ENCODE measurements at regions not wholly inside any gene's neighbourhood (a gene's known extent, or its start where the extent isn't known, plus 50 kb on each side); places are given as distances from the start of the nearest gene placed in this dataset.
"Not testable (repeated sequence)": the region's sequence is repeated elsewhere in the genome, so short reads cannot be mapped to it uniquely, and the experiment has no call there.

DNA sequence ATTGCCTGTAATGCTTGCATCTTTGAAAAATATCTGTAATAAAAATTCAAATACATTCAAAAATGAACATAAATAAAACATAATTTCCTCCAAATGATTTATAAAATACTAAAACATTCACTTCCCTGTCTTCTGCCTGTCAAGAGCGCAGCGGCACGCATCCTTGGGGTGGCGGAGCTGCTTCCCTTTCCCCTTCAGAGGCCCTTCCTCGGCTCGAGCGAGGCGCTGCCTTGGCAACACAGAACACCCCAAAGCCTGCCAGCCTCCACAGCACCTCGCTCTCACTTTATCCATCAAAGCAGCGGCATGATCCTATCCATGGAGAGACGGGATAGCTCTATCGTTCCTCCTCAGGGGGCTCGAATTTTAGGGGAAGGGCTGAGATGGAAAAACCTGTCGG lies 146.2 kb downstream of the GXYLT1 start:
- Mint-ChIP-seq H3K27ac (no peak overlapping the region), H3K4me1 (ENCODE audit: low read depth) (no peaks in the 10 kb centered on the region), H3K27me3 (peaks cover 4% of the 10 kb centered on the region), H3K9me3 (no peaks in the 10 kb centered on the region), H3K36me3 (ENCODE audit: low read depth) (no peaks in the 10 kb centered on the region), H3K4me3 (no peak overlapping the region)

DNA sequence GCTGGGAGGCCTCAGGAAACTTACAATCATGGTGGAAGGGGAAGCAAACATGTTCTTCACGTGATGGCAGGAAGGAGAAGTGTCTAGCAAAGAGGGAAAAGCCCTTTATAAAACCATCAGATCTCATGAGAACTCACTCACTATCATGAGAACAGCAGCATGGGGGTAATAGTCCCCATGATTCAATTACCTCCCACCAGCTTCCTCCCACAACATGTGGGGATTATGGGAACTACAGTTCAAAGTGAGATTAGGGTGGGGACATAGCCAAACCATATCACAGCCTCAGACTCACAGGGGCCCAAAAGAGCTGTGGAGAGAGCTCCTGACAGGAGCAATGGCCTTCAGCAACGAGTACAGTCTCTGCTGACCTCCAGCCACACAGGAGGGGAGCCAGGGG lies 151.4 kb downstream of the GXYLT1 start:
- Mint-ChIP-seq H3K27ac (no peak overlapping the region), H3K4me3 (no peak overlapping the region), H3K9me3 (no peaks in the 10 kb centered on the region), H3K4me1 (ENCODE audit: low read depth) (no peaks in the 10 kb centered on the region), H3K36me3 (ENCODE audit: low read depth) (no peaks in the 10 kb centered on the region), H3K27me3 (peaks cover 4% of the 10 kb centered on the region)

DNA sequence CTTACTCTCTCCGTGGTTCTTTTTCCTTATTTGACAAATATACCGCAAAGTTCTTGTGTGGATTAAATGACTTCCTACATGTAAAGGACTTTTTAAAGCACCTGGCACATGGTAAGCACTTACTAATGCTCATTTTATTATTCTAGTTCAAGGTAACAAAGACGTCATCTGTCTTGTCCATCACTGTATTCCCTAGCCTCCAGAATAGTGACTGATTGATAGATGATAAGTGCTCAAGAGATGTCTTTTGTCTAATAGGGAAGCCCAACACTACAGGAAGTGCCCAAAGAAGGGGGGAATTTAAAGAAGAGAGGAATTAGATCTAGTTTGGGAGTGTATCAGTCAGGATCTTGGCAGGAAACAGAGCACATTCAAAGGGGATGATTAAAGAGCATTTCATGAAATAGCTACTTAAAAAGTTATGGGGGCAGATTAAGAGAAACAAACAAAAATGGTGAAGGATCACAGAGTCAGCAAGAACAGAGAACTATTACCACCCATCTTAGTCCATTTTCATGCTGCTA lies 151.9 kb downstream of the GXYLT1 start:
- Mint-ChIP-seq H3K4me3 (no peak overlapping the region), H3K36me3 (ENCODE audit: low read depth) (no peaks in the 10 kb centered on the region), H3K4me1 (ENCODE audit: low read depth) (no peaks in the 10 kb centered on the region), H3K27me3 (peaks cover 4% of the 10 kb centered on the region), H3K9me3 (no peaks in the 10 kb centered on the region), H3K27ac (no peak overlapping the region)

DNA sequence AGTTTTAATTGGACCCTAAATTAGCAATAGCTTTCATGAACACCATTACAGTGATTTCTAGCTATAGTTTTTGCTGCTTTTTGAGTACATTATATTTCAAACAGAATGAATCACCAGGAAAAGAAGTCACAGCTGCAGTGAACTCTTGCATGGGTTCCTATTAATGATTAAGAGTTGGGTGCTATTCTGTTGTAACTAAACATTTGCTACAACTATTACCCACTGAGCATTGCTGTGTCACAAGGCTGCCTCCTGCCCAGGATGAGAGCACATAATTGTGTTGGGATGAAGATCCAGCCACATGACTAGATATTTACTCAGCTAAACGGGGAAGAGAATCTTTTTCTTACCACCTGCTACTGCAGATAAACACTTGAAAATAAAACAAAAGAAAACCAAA lies 152.7 kb downstream of the GXYLT1 start:
- Mint-ChIP-seq H3K27me3 (peaks cover 4% of the 10 kb centered on the region), H3K9me3 (no peaks in the 10 kb centered on the region), H3K36me3 (ENCODE audit: low read depth) (no peaks in the 10 kb centered on the region), H3K4me3 (no peak overlapping the region), H3K27ac (no peak overlapping the region), H3K4me1 (ENCODE audit: low read depth) (no peaks in the 10 kb centered on the region)

DNA sequence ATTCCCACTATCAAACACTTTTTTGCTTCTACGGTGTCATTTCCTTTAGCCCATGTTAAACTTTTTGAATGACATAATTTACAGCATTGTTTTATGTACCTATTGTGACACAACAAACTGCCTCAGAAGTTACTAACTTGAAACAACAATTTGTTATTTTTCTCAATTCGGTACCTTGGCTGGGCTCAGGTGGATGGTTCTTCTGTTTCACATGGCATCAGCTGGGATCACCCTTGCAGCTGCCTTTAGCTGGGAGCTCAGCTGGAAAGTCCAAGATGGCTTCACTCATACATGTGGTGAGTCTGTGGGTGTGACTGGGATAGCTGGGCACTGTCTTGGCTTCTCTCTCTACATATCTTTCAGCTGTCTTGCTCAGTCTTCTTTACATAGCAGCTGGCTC lies 156.0 kb downstream of the GXYLT1 start:
- Mint-ChIP-seq H3K4me1 (ENCODE audit: low read depth) (no peaks in the 10 kb centered on the region), H3K36me3 (ENCODE audit: low read depth) (no peaks in the 10 kb centered on the region), H3K9me3 (no peaks in the 10 kb centered on the region), H3K4me3 (no peak overlapping the region), H3K27me3 (peaks cover 2% of the 10 kb centered on the region), H3K27ac (no peak overlapping the region)

DNA sequence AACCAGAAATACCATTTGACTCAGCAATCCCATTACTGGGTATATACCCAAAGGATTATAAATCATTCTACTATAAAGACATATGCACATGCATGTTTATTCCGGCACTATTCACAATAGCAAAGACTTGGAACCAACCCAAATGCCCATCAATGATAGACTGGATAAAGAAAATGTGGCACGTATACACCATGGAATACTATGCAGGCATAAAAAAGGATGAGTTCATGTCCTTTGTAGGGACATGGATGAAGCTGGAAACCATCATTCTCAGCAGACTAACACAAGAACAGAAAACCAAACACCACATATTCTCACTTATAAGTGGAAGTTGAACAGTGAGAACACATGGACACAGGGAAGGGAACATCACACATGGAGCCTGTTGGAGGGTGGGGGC lies 158.2 kb downstream of the GXYLT1 start:
- H3K9me3 Mint-ChIP-seq; H3K27ac Mint-ChIP-seq; H3K36me3 Mint-ChIP-seq (ENCODE audit: low read depth); H3K4me3 Mint-ChIP-seq; H3K4me1 Mint-ChIP-seq (ENCODE audit: low read depth); H3K27me3 Mint-ChIP-seq: not testable (repeated sequence)

DNA sequence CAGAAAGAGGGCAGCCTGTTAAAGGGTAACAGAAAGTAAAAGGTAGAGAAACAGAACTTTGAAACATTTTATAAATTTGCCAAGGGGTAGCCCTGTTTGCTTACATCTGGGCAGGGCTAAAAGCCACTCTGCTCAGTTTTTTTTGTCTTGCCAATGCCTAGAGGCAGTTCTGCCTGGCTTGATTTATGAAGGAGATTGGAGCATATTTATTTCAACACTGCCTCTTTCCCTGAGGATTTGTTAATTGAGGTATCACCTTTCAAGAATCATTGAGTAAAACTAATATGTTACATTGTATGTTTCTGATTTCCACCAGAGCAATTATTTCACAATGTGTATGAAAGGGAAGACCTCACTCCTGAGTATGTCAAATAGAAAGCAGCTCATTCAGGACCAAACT lies 160.8 kb downstream of the GXYLT1 start:
- no peaks in the 10 kb centered on the region for H3K36me3 Mint-ChIP-seq (ENCODE audit: low read depth)
- no peaks in the 10 kb centered on the region for H3K9me3 Mint-ChIP-seq
- no peak overlapping the region for H3K4me3 Mint-ChIP-seq
- peaks cover 15% of the 10 kb centered on the region for H3K27me3 Mint-ChIP-seq
- no peaks in the 10 kb centered on the region for H3K4me1 Mint-ChIP-seq (ENCODE audit: low read depth)
- H3K27ac Mint-ChIP-seq, result no peak overlapping the region

DNA sequence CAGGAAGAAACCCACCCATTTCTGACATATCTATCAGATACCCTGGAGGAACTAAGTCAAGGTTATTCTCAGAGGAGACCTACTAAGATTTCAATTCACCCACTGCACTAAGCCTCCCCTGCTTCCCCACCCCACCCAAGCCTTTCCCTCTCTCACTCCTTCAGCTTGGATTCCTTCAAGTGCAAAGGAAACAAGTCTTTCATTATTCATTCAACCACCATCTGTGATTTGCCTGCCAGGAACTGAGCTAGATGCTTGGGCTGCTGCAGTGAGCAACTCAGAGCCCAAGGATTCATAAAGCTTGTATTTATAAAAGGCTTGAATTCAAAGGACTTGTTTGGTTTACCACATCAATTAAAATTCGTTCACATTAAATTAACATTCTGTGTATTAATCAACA lies 161.3 kb downstream of the GXYLT1 start:
- Mint-ChIP-seq H3K36me3 (ENCODE audit: low read depth) (no peaks in the 10 kb centered on the region), H3K27me3 (peaks cover 15% of the 10 kb centered on the region), H3K4me1 (ENCODE audit: low read depth) (no peaks in the 10 kb centered on the region), H3K4me3 (no peak overlapping the region), H3K27ac (no peak overlapping the region), H3K9me3 (no peaks in the 10 kb centered on the region)

DNA sequence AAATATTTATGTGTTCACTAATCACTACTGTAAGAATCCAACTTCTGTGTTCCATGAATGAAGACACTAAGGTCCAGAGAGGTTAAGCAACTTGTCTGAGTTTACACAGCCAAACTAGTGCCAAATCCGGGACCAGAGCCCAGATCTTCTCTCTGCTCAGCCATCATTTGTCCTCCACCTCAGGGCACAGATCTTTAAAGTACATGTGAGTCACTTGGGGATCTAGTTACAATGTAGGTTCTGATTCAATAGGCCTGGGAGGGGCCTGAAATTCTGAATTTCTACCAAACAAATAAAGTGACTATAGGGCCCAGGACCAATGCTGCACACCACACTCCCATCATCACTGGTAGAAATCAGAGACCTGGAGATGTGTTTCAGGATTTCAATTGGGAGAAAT lies 162.9 kb downstream of the GXYLT1 start:
- Mint-ChIP-seq H3K4me3 (no peak overlapping the region), H3K9me3 (no peaks in the 10 kb centered on the region), H3K36me3 (ENCODE audit: low read depth) (no peaks in the 10 kb centered on the region), H3K27me3 (peaks cover 15% of the 10 kb centered on the region), H3K27ac (no peak overlapping the region), H3K4me1 (ENCODE audit: low read depth) (no peaks in the 10 kb centered on the region)

DNA sequence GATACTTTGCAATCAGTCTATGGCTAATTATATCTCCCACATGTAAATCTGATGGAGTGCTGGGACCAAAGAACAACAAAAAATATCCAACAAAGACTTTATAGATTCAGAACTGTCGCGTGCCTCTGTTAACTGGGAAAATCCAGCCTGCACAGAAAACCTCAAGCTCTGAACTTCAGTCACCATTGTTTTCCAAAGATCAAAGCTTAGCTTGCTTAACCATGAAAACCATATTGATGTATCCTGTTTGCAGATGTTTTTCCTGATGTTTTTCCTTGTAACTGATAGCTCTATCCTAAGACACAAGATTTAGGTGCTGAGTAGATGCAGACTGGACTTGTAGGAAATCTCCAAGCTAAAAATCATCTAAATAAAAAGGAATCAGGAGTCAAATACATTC lies 163.7 kb downstream of the GXYLT1 start:
- H3K9me3 Mint-ChIP-seq, result no peaks in the 10 kb centered on the region
- H3K36me3 Mint-ChIP-seq (ENCODE audit: low read depth), result no peaks in the 10 kb centered on the region
- H3K4me3 Mint-ChIP-seq, result no peak overlapping the region
- peaks cover 15% of the 10 kb centered on the region for H3K27me3 Mint-ChIP-seq
- H3K27ac Mint-ChIP-seq, result no peak overlapping the region
- H3K4me1 Mint-ChIP-seq (ENCODE audit: low read depth), result no peaks in the 10 kb centered on the region

DNA sequence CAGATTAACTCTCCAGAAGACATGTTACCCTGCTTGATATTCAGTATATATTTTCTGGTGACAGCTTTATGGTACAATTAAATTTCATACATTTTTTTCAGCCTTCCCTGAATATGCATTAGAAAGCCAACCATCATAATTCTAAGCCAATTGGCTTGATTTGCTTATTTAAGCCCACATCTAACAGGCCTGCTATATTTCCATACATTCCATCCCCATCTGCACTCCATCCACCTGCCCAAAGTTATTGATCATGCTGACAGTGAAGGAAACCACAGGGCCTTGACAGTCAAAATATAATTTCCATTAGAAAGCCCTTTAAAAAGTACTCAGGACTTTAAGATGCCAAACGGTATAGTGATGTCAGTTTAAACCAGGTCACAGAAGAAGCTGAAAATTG lies 164.3 kb downstream of the GXYLT1 start:
- Mint-ChIP-seq H3K4me3 (no peak overlapping the region), H3K4me1 (ENCODE audit: low read depth) (no peaks in the 10 kb centered on the region), H3K27me3 (peaks cover 15% of the 10 kb centered on the region), H3K27ac (no peak overlapping the region), H3K9me3 (no peaks in the 10 kb centered on the region), H3K36me3 (ENCODE audit: low read depth) (no peaks in the 10 kb centered on the region)

DNA sequence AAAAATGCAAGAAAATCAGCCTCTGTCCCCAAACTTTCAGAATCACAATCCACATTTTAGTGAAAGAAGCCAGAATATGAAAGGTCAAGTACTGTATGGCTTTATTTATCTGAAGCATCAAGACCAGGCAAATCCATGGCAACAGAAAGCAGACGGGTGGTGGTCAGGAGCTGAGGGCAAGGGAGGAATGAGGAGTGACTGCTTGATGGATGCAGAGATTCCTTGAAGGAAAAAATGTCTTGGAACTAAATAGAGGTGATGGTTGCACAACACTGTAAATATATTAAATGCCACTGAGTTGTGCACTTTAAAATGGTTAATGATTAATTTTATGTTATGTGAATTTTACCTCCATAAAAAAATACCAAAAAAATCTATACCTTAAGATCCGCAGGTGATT lies 165.1 kb downstream of the GXYLT1 start:
- H3K36me3 Mint-ChIP-seq (ENCODE audit: low read depth), result no peaks in the 10 kb centered on the region

DNA sequence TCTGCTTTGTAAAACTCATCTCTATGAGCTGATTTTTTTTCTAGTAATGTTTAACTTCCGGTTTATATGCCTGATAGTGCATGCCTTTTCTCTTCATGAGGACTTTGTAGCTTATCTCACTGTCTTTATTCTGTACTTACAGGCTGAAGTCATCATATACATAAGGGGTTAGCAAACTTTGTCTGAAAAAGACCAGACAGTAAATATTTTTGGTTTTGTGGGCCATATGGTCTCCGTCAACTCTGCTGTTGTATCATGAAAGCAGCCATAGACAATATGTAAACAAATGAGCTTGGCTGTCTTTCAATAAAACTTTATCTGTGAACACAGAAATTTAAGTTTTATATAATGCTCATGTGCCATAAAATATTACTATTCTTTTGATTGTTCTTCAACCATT lies 172.1 kb downstream of the GXYLT1 start:
- H3K27me3 Mint-ChIP-seq, result no peaks in the 10 kb centered on the region
- no peaks in the 10 kb centered on the region for H3K36me3 Mint-ChIP-seq (ENCODE audit: low read depth)
- no peak overlapping the region for H3K4me3 Mint-ChIP-seq
- H3K9me3 Mint-ChIP-seq, result no peaks in the 10 kb centered on the region
- no peak overlapping the region for H3K27ac Mint-ChIP-seq
- H3K4me1 Mint-ChIP-seq (ENCODE audit: low read depth), result no peaks in the 10 kb centered on the region

More for the DNA sequence above, 165.1 kb downstream of the GXYLT1 start:
- Mint-ChIP-seq H3K4me3 (no peak overlapping the region), H3K27me3 (peaks cover 15% of the 10 kb centered on the region), H3K4me1 (ENCODE audit: low read depth) (no peaks in the 10 kb centered on the region), H3K9me3 (no peaks in the 10 kb centered on the region), H3K27ac (no peak overlapping the region)

DNA sequence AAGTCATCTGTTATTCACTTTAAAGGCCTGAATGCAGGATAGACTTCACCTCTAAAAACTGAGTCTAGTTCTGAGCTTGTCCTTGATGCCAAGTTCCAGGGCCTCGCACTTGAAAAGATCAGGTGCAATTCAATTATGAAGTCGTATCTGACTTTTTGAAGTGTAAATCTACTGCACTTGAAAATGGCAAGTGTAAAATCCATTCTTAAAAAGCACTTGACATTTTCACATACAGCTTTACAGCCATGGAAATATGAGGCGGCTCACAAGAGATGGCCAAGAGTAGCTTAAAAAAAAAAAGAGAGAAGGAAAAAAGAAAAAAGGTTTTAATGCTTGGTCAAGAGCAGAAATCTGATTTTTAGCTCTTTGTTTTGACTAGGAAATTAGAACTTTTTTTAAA lies 172.5 kb downstream of the GXYLT1 start:
- Mint-ChIP-seq H3K36me3 (ENCODE audit: low read depth) (no peaks in the 10 kb centered on the region), H3K27me3 (no peaks in the 10 kb centered on the region), H3K9me3 (no peaks in the 10 kb centered on the region), H3K4me1 (ENCODE audit: low read depth) (no peaks in the 10 kb centered on the region), H3K4me3 (no peak overlapping the region), H3K27ac (no peak overlapping the region)

DNA sequence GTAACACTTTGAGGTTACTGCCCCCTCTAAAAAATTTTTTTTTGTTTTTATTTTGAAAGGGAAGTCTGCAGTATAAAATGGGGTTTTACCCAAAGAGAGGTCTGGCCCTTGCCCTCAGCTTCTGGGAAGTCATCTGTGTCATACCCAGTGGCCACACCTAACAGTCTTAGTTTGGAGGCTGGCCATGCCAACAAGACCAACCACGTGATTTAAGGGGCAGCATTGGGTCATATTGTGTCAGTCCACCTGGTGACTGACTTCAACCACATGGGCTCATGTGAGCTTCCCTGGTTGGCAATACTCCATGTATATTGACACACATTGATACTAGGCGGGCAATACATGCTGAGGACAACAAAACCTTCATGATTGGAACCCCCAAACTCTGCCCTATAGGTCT lies 173.9 kb downstream of the GXYLT1 start:
- Mint-ChIP-seq H3K27me3 (no peaks in the 10 kb centered on the region), H3K9me3 (no peaks in the 10 kb centered on the region), H3K4me1 (ENCODE audit: low read depth) (no peaks in the 10 kb centered on the region), H3K36me3 (ENCODE audit: low read depth) (no peaks in the 10 kb centered on the region), H3K4me3 (no peak overlapping the region), H3K27ac (no peak overlapping the region)

DNA sequence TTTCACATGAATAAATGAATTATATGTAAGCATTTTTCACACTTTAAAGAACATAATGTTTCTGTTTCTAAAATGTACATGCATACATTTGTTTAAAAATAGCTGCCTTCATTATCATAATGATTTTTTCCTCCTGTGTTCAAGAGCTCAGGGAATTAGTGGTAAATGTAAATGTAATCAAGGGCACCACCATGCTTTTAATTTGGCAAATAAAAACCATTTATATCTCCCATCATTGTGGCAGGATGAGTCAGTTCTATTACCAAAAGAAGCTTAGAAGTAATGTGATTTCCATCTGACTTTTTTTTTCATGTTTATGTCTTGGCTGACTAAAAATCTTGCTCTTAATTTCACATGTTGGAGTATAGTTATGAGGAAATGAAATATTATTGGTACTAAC lies 176.1 kb downstream of the GXYLT1 start:
- no peak overlapping the region for H3K27ac Mint-ChIP-seq
- H3K4me3 Mint-ChIP-seq, result no peak overlapping the region
- H3K27me3 Mint-ChIP-seq, result no peaks in the 10 kb centered on the region
- no peaks in the 10 kb centered on the region for H3K4me1 Mint-ChIP-seq (ENCODE audit: low read depth)
- H3K9me3 Mint-ChIP-seq, result no peaks in the 10 kb centered on the region
- H3K36me3 Mint-ChIP-seq (ENCODE audit: low read depth), result no peaks in the 10 kb centered on the region
